GM12891 (cell line): ENCODE measurements at regions not wholly inside any gene's neighbourhood (a gene's known extent, or its start where the extent isn't known, plus 50 kb on each side); places are given as distances from the start of the nearest gene placed in this dataset.

Source experiments
- PAX5 ChIP-seq: IDR thresholded peaks from 2 replicates; pipeline ENCODE4 v1.6.1; 2011; ENCODE audit warnings: low read length, moderate library complexity, mild to moderate bottlenecking; ENCODE audit not compliant: insufficient read depth, severe bottlenecking
- POLR2A ChIP-seq: IDR thresholded peaks from 2 replicates; pipeline ENCODE4 v1.6.1; 2011; ENCODE audit warnings: low read depth, low read length, control low read depth
- POLR2AphosphoS5 ChIP-seq: IDR thresholded peaks from 2 replicates; pipeline ENCODE4 v1.6.1; 2011; ENCODE audit warnings: low read depth, low read length, control low read depth
- SPI1 ChIP-seq: IDR thresholded peaks from 2 replicates; pipeline ENCODE4 v1.6.1; 2011; ENCODE audit warnings: low read depth, low read length, control low read depth
- TAF1 ChIP-seq: IDR thresholded peaks from 2 replicates; pipeline ENCODE4 v1.6.1; 2011; ENCODE audit warnings: low read depth, low read length, control low read depth

- TF ChIP-seq POLR2AphosphoS5 (no peak), SPI1 (no peak), POLR2A (no peak), TAF1 (no peak), PAX5 (no peak)
Measured at GRCh38 chr1:81128079-81128478, 672.7 kb upstream of the ADGRL2 start.
